HG03196 (cell line): ENCODE measurements at regions not wholly inside any gene's neighbourhood (a gene's known extent, or its start where the extent isn't known, plus 50 kb on each side); places are given as distances from the start of the nearest gene placed in this dataset.

Experiments used
- ATAC-seq: cut with Tn5 transposase; IDR thresholded peaks from one replicate; pipeline ENCODE4 v1.9.1; 2021; ENCODE audit not compliant: unreplicated experiment

- ATAC-seq, result no peak
Observed at GRCh38 chr2:189364607-189365006, 76.7 kb upstream of the WDR75 start.

- ATAC-seq, result no peak
Observed at GRCh38 chr2:189366349-189366748, 74.9 kb upstream of the WDR75 start.

- ATAC-seq, result no peak
Observed at GRCh38 chr2:189367343-189367742, 73.9 kb upstream of the WDR75 start.

GRCh38 chr2:189369566-189369965 lies 71.7 kb upstream of the WDR75 start:
- ATAC-seq, result no peak

GRCh38 chr2:189370719-189371118 lies 70.6 kb upstream of the WDR75 start:
- ATAC-seq, result no peak

GRCh38 chr2:189372688-189373257 lies 68.5 kb upstream of the WDR75 start:
- no peak for ATAC-seq

GRCh38 chr2:189374481-189374880 lies 66.8 kb upstream of the WDR75 start:
- no peak for ATAC-seq

GRCh38 chr2:189375842-189376241 lies 65.4 kb upstream of the WDR75 start:
- ATAC-seq, result no peak

GRCh38 chr2:189379287-189379630 lies 62.0 kb upstream of the WDR75 start:
- no peak for ATAC-seq

- no peak for ATAC-seq
Observed at GRCh38 chr2:189379731-189380261, 61.5 kb upstream of the WDR75 start.

GRCh38 chr2:189382668-189383067 lies 58.6 kb upstream of the WDR75 start:
- ATAC-seq, result no peak

GRCh38 chr2:189386741-189387140 lies 54.5 kb upstream of the WDR75 start:
- ATAC-seq, result no peak

- ATAC-seq, result no peak
Observed at GRCh38 chr2:189391201-189391600, 50.1 kb upstream of the WDR75 start.
